ENCODE measurements at regions not wholly inside any gene's neighbourhood (a gene's known extent, or its start where the extent isn't known, plus 50 kb on each side); places are given as distances from the start of the nearest gene placed in this dataset.

- no peak for TF ChIP-seq CTCF (IDR thresholded peaks at IDR 0.05)
- no peak for TF ChIP-seq POLR2A (IDR thresholded peaks at IDR 0.05)
Observed at GRCh38 chr17:72425794-72426168, 305.0 kb downstream of the SOX9 start.

Measured in ovary (tissue), 3 donors.